ENCODE measurements at regions not wholly inside any gene's neighbourhood (a gene's known extent, or its start where the extent isn't known, plus 50 kb on each side); places are given as distances from the start of the nearest gene placed in this dataset.
"Not testable (repeated sequence)": the region's sequence is repeated elsewhere in the genome, so short reads cannot be mapped to it uniquely, and the experiment has no call there.

- TF ChIP-seq ZFX (IDR thresholded peaks at IDR 0.05; ENCODE audit: borderline replicate concordance) = no peak
- no peak for TF ChIP-seq CTCF (IDR thresholded peaks at IDR 0.05)
- no peak overlapping the region for H3K27ac ChIP-seq
Observed at GRCh38 chr4:186414390-186414789, 141.0 kb downstream of the MTNR1A start.

DNA sequence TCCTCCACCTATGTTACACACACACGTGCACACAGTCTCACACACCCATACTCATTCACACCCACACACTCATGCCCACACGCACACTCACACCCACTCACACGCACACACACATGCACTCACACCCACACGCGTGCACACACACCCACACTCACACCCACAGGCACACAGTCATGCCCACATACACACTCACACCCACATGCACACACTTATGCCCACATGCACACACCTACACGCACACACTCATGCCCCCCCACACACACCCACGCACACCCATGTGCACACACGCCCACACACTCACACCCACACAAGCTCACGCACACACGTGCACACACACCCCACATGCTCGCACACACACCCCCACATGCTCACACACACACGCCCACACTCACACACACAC, 140.0 kb downstream of the F11 start:
- TF ChIP-seq ZFX (IDR thresholded peaks at IDR 0.05; ENCODE audit: borderline replicate concordance) (no peak), CTCF (IDR thresholded peaks at IDR 0.05) (no peak)
- H3K27ac ChIP-seq = no peak overlapping the region

DNA sequence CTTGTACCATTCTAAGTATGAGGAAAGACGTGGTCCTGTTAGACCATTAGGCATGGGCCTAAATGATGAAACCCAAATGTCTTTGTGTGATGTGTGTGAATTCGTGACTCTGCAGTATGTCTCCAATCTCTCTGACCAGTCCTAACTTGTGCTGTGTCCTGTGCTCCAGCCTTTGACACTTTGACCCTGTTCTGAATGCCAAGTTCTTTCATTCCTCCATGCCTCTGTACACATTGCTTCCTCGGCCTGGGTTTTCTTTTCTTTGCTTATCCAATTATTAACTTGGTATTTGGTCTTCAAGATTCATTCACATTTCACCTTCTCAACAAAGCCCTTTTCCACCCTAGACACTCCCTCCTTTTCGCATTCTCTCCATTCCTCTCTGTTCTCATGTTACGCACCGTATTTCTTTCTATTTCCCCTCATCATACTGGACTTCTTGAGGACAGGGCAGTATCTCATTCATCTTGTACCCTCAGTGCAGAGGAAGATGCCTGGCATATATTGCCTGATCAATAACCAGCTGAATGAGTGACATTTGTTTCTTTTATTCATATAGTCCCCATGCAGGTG, 138.7 kb downstream of the F11 start:
- no peak overlapping the region for H3K27ac ChIP-seq
- TF ChIP-seq ZFX (IDR thresholded peaks at IDR 0.05; ENCODE audit: borderline replicate concordance) (no peak), CTCF (IDR thresholded peaks at IDR 0.05) (no peak)

GRCh38 chr4:186400676-186401075, 134.7 kb downstream of the F11 start:
- H3K27ac ChIP-seq = no peak overlapping the region
- TF ChIP-seq ZFX (IDR thresholded peaks at IDR 0.05; ENCODE audit: borderline replicate concordance) (no peak), CTCF (IDR thresholded peaks at IDR 0.05) (no peak)

GRCh38 chr4:186392017-186392416, 126.0 kb downstream of the F11 start:
- H3K27ac ChIP-seq = no peak overlapping the region
- TF ChIP-seq CTCF (IDR thresholded peaks at IDR 0.05) = no peak
- no peak for TF ChIP-seq ZFX (IDR thresholded peaks at IDR 0.05; ENCODE audit: borderline replicate concordance)

GRCh38 chr4:186384328-186384727, 118.3 kb downstream of the F11 start:
- not testable (repeated sequence) for H3K27ac ChIP-seq

GRCh38 chr4:186368281-186368680, 102.3 kb downstream of the F11 start:
- no peak for TF ChIP-seq CTCF (IDR thresholded peaks at IDR 0.05)
- TF ChIP-seq ZFX (IDR thresholded peaks at IDR 0.05; ENCODE audit: borderline replicate concordance) = no peak
- no peak overlapping the region for H3K27ac ChIP-seq

DNA sequence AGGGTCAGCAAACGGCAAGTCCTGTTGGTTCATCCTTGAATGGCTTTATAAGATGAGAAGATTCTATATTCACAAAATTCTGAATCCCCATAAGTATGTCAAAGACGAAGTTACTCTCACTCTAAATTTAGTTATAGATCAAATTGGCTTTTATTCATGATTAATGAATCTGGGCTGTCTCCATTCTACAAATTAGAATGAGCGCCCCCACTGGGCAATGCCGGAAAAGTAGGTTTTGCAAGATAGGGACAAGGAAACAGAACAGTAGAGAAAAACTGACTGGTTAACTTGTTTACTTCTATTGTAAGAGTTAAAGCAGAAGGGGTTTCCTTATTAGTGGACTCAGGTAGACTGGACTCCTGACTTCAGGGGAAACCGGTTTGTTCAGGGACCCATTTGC, 100.3 kb downstream of the F11 start:
- TF ChIP-seq CTCF (IDR thresholded peaks at IDR 0.05) (peak; percentile 21), ZFX (IDR thresholded peaks at IDR 0.05; ENCODE audit: borderline replicate concordance) (no peak)
- no peak overlapping the region for H3K27ac ChIP-seq
